IMR-90 (cell line): ENCODE measurements at regions not wholly inside any gene's neighbourhood (a gene's known extent, or its start where the extent isn't known, plus 50 kb on each side); places are given as distances from the start of the nearest gene placed in this dataset.

ENCODE experiments used
- ATAC-seq: fragments of 200-7000 bp; cut with Tn5 transposase; 2 replicates; pipeline ENCODE4 v1.9.1; 2020; ENCODE audit warnings: low read depth, mild to moderate bottlenecking, moderate library complexity
- BruUV-seq: library from RNA; stranded (reverse); fragments of 400-500 nt; replicated peaks from 2 replicates; lab custom pipeline; 2021; lab: Mats Ljungman, UMichigan
- CTCF ChIA-PET: fragments of 300-600 bp; formaldehyde crosslinking; extraction: SDS; loops from one replicate; lab custom pipeline; 2021; ENCODE audit warnings: antibody characterized with exemption; lab: Yijun Ruan, JAX
- POLR2A ChIA-PET: fragments of 300-600 bp; sonication (Branson Sonifier 250); formaldehyde crosslinking; loops from one replicate; lab custom pipeline; 2022; ENCODE audit warnings: antibody characterized with exemption; ENCODE audit not compliant: unreplicated experiment; lab: Charles Lee
- DNase-seq: peaks from one replicate; pipeline ENCODE4 v3.0.0; 2013
- H2AFZ ChIP-seq: replicated peaks from 2 replicates; pipeline ENCODE3; 2013; ENCODE audit warnings: low read length, mild to moderate bottlenecking; ENCODE audit not compliant: poor library complexity
- H2AK5ac ChIP-seq: 2 replicates; pipeline ENCODE4 v1.6.1; 2013; ENCODE audit warnings: low read depth, low read length, inconsistent platforms
- H2AK9ac ChIP-seq: replicated peaks from 2 replicates; pipeline ENCODE3; 2013; ENCODE audit warnings: mild to moderate bottlenecking, low read depth, low read length, moderate library complexity; ENCODE audit not compliant: poor library complexity
- H2BK120ac ChIP-seq: 2 replicates; pipeline ENCODE4 v1.6.1; 2013; ENCODE audit warnings: low read depth, low read length, inconsistent platforms
- H2BK15ac ChIP-seq: 3 replicates; pipeline ENCODE4 v1.6.1; 2013; ENCODE audit warnings: low read depth, low read length, inconsistent platforms
- H2BK20ac ChIP-seq: 2 replicates; pipeline ENCODE4 v1.6.1; 2013; ENCODE audit warnings: low read depth, mild to moderate bottlenecking, inconsistent platforms, low read length, moderate library complexity
- H2BK5ac ChIP-seq: 2 replicates; pipeline ENCODE4 v1.6.1; 2013; ENCODE audit warnings: mild to moderate bottlenecking, low read depth, low read length, inconsistent platforms; ENCODE audit not compliant: poor library complexity, severe bottlenecking
- H3K14ac ChIP-seq: replicated peaks from 2 replicates; pipeline ENCODE4 v1.6.1; 2013; ENCODE audit warnings: low read depth, low read length, inconsistent platforms
- H3K18ac ChIP-seq: 2 replicates; pipeline ENCODE4 v1.6.1; 2013; ENCODE audit warnings: low read depth, low read length, control low read depth
- H3K23ac ChIP-seq: 2 replicates; pipeline ENCODE4 v1.6.1; 2013; ENCODE audit warnings: low read depth, low read length, inconsistent platforms
- H3K27ac ChIP-seq: 2 replicates; pipeline ENCODE4 v1.5.1; 2013; ENCODE audit warnings: mild to moderate bottlenecking, control low read depth, low read length; ENCODE audit not compliant: insufficient read depth
- H3K27me3 ChIP-seq: 2 replicates; pipeline ENCODE4 v1.6.1; 2013; ENCODE audit warnings: low read length; ENCODE audit not compliant: control insufficient read depth, insufficient read depth
- H3K36me3 ChIP-seq: 2 replicates; pipeline ENCODE4 v1.6.1; 2013; ENCODE audit warnings: low read length, mixed read lengths; ENCODE audit not compliant: control insufficient read depth, insufficient read depth
- H3K4ac ChIP-seq: 2 replicates; pipeline ENCODE4 v1.6.1; 2013; ENCODE audit warnings: low read depth, low read length, inconsistent platforms
- H3K4me1 ChIP-seq: 2 replicates; pipeline ENCODE4 v1.6.1; 2013; ENCODE audit warnings: low read length, mixed read lengths; ENCODE audit not compliant: control insufficient read depth, insufficient read depth
- H3K4me2 ChIP-seq: 2 replicates; pipeline ENCODE4 v1.6.1; 2013; ENCODE audit warnings: low read depth, mild to moderate bottlenecking, control low read depth, low read length, moderate library complexity
- H3K4me3 ChIP-seq: 2 replicates; pipeline ENCODE4 v1.5.1; 2013; ENCODE audit warnings: low read depth, mild to moderate bottlenecking, control low read depth, low read length, moderate library complexity; ENCODE audit not compliant: insufficient read depth
- H3K56ac ChIP-seq: 2 replicates; pipeline ENCODE4 v1.6.1; 2013; ENCODE audit warnings: low read length, inconsistent platforms; ENCODE audit not compliant: insufficient read depth; ENCODE audit errors: extremely low read depth
- H3K79me1 ChIP-seq, 2 experiments: 2 replicates each; pipeline ENCODE4 v1.6.1; 2013; ENCODE audit warnings: low read length in 2 of 2, inconsistent platforms in 1 of 2, low read depth in 1 of 2
- H3K9ac ChIP-seq: 2 replicates; pipeline ENCODE4 v1.6.1; 2013; ENCODE audit warnings: low read depth, low read length, control low read depth
- H3K9me1 ChIP-seq: 2 replicates; pipeline ENCODE4 v1.6.1; 2013; ENCODE audit warnings: low read length, inconsistent platforms; ENCODE audit not compliant: insufficient read depth
- H3K9me3 ChIP-seq: 2 replicates; pipeline ENCODE4 v1.6.1; 2013; ENCODE audit warnings: low read length; ENCODE audit not compliant: control insufficient read depth, insufficient read depth
- H4K20me1 ChIP-seq: 2 replicates; pipeline ENCODE4 v1.6.1; 2013; ENCODE audit warnings: low read length, inconsistent platforms; ENCODE audit not compliant: insufficient read depth
- H4K5ac ChIP-seq: 2 replicates; pipeline ENCODE4 v1.6.1; 2013; ENCODE audit warnings: mild to moderate bottlenecking, low read depth, low read length, control low read depth
- H4K8ac ChIP-seq, 2 experiments: 2 replicates each; pipeline ENCODE4 v1.6.1; 2013; ENCODE audit warnings: low read depth in 2 of 2, low read length in 2 of 2, control low read depth in 1 of 2, inconsistent platforms in 1 of 2
- H4K91ac ChIP-seq: 2 replicates; pipeline ENCODE4 v1.6.1; 2013; ENCODE audit warnings: low read depth, low read length, inconsistent platforms; ENCODE audit not compliant: insufficient read depth
- BHLHE40 ChIP-seq: fragments of 150-350 bp; IDR thresholded peaks from 2 replicates; pipeline ENCODE4 v1.6.1; 2016; ENCODE audit warnings: mild to moderate bottlenecking, low read depth, low read length
- CEBPB ChIP-seq: IDR thresholded peaks from 2 replicates; pipeline ENCODE4 v1.6.1; 2012; ENCODE audit warnings: low read depth, low read length, improper control_type of control experiment
- CTCF ChIP-seq: conservative IDR thresholded peaks from 2 replicates; pipeline ENCODE4 v1.5.1; 2012; ENCODE audit warnings: mild to moderate bottlenecking, low read depth, low read length, improper control_type of control experiment
- MAZ ChIP-seq: IDR thresholded peaks from 2 replicates; pipeline ENCODE4 v1.6.1; 2012; ENCODE audit warnings: low read depth, mild to moderate bottlenecking, low read length, improper control_type of control experiment, moderate library complexity, borderline replicate concordance
- POLR2A ChIP-seq: IDR thresholded peaks from 2 replicates; pipeline ENCODE4 v1.6.1; 2012; ENCODE audit warnings: mild to moderate bottlenecking, low read depth, low read length
- WGBS, 2 experiments: methylation state at CpG; one replicate each; pipeline versions ENCODE4 v1.1.5 to v1.1.7; 2013; ENCODE audit warnings: missing lambda C conversion rate in 2 of 2; ENCODE audit not compliant: insufficient read length in 1 of 2; ENCODE audit errors: extremely low coverage in 2 of 2; 5-methylcytosine and 5-hydroxymethylcytosine counted together
- dilution Hi-C: fragments of 300-500 bp; cut with HindIII; formaldehyde crosslinking; loops from one replicate; pipeline ENCODE4 v1.14.3; 2018; ENCODE audit warnings: low sequenced_read_pairs; ENCODE audit not compliant: unreplicated experiment
- in situ Hi-C: fragments of 300-500 bp; cut with MboI; formaldehyde crosslinking; loops from 3 replicates; pipeline ENCODE4 v1.14.3; 2019; ENCODE audit warnings: low sequenced_read_pairs, inconsistent platforms, mixed read lengths
- intact Hi-C: fragments of 100-400 bp; cut with micrococcal nuclease; formaldehyde crosslinking; loops from 2 replicates; pipeline ENCODE4 v1.10.0; 2022
- TF ChIP-seq, protein P1 (sequence below): fragments of 150-350 bp; IDR thresholded peaks from 2 replicates; pipeline ENCODE4 v1.6.1; 2017; ENCODE audit warnings: mild to moderate bottlenecking, antibody characterized with exemption, low read length, low read depth

DNA sequence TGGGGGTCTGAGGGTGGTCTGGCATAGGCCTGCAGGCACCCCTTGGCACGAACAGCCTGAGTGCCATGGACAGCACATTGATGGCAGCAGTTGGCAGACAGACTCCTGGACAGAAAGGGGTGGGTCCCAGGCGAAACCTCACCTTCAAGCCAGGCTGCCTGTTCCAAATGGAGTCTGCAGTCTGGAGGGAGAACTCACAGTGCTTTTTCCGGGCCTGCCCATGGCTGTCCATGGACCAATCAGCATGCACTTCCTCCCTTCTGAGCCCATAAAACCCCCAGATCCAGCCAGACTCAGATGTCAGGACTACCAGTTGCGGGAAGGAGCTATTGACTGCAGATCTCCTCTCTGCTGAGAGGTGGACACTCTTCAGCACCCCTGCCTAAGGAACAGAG lies 694.6 kb upstream of the ACVR2A start:
- no peak for TF ChIP-seq CTCF
- no peak for TF ChIP-seq BHLHE40
- TF ChIP-seq, protein P1, sequence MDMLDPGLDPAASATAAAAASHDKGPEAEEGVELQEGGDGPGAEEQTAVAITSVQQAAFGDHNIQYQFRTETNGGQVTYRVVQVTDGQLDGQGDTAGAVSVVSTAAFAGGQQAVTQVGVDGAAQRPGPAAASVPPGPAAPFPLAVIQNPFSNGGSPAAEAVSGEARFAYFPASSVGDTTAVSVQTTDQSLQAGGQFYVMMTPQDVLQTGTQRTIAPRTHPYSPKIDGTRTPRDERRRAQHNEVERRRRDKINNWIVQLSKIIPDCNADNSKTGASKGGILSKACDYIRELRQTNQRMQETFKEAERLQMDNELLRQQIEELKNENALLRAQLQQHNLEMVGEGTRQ, result no peak
- no peak for TF ChIP-seq CEBPB
- TF ChIP-seq MAZ, result no peak
- no peak for TF ChIP-seq POLR2A
- no peak overlapping the region for H2BK15ac ChIP-seq
- BruUV-seq, result no TSS peak
- H3K9me3 ChIP-seq, result peaks cover 9% of the 10 kb centered on the region
- POLR2A ChIA-PET, result no interaction called here
- CTCF ChIA-PET, result no interaction called here
- no peak overlapping the region for H2AFZ ChIP-seq
- no peaks in the 10 kb centered on the region for H3K4me1 ChIP-seq
- no peak overlapping the region for H3K14ac ChIP-seq
- no peak overlapping the region for H3K56ac ChIP-seq
- no peak overlapping the region for H3K23ac ChIP-seq
- H3K4ac ChIP-seq, result no peak overlapping the region
- H3K18ac ChIP-seq, result no peak overlapping the region
- H2BK120ac ChIP-seq, result no peak overlapping the region
- no peak overlapping the region for H3K27ac ChIP-seq
- H2BK20ac ChIP-seq, result no peak overlapping the region
- H3K27me3 ChIP-seq, result no peaks in the 10 kb centered on the region
- no peak overlapping the region for H3K4me3 ChIP-seq
- in situ Hi-C loops, result no loop called here
- H2AK5ac ChIP-seq, result no peak overlapping the region
- intact Hi-C loops, result no loop called here
- ATAC-seq (no peak), DNase-seq (no peak)
- H4K20me1 ChIP-seq, result no peaks in the 10 kb centered on the region
- no peak overlapping the region for H4K8ac ChIP-seq
- dilution Hi-C loops, result no loop called here
- no peak overlapping the region for H4K91ac ChIP-seq
- no peak overlapping the region for H3K4me2 ChIP-seq
- H3K9ac ChIP-seq, result no peak overlapping the region
- no peaks in the 10 kb centered on the region for H3K36me3 ChIP-seq
- H2AK9ac ChIP-seq, result no peak overlapping the region
- H3K79me1 ChIP-seq, result no peaks in the 10 kb centered on the region
- 40% methylated on average over 1 of the region's 4 CpGs; no CpG with 5 or more reads in 1 of the 2 experiments for WGBS, 2 experiments
- H3K9me1 ChIP-seq, result no peaks in the 10 kb centered on the region
- no peak overlapping the region for H2BK5ac ChIP-seq
- no peak overlapping the region for H4K5ac ChIP-seq
